H1 (cell line): ENCODE measurements at regions not wholly inside any gene's neighbourhood (a gene's known extent, or its start where the extent isn't known, plus 50 kb on each side); places are given as distances from the start of the nearest gene placed in this dataset.

ENCODE experiments used
- CTCF ChIP-seq, 3 experiments: IDR thresholded peaks; 1 replicate in 2 of 3; 2 replicates in 1 of 3; pipeline versions ENCODE4 v1.5.1 to v1.6.1; 2011; ENCODE audit warnings: low read length in 3 of 3, mild to moderate bottlenecking in 3 of 3, inconsistent platforms in 2 of 3, low read depth in 1 of 3, moderate library complexity in 1 of 3; ENCODE audit not compliant: insufficient read depth in 1 of 3; ENCODE audit errors: control extremely low read depth in 1 of 3
- NANOG ChIP-seq: IDR thresholded peaks from 2 replicates; pipeline ENCODE4 v1.6.1; 2011; ENCODE audit warnings: low read length, low read depth, mild to moderate bottlenecking, inconsistent platforms; ENCODE audit not compliant: insufficient read depth, poor library complexity, severe bottlenecking

- TF ChIP-seq CTCF (IDR thresholded peaks at IDR 0.05; ENCODE audit: control extremely low read depth in 1 of 3, insufficient read depth in 1 of 3, low read depth in 1 of 3, low read length in 3 of 3) (no peak), NANOG (no peak)
Observed at GRCh38 chr22:49177666-49178065, 650.0 kb downstream of the BRD1 start (continued).
